ENCODE measurements at regions not wholly inside any gene's neighbourhood (a gene's known extent, or its start where the extent isn't known, plus 50 kb on each side); places are given as distances from the start of the nearest gene placed in this dataset.
A peak's percentile ranks its signal among the peaks of the same experiment; 100 is the strongest.
"Not testable (repeated sequence)": the region's sequence is repeated elsewhere in the genome, so short reads cannot be mapped to it uniquely, and the experiment has no call there.

GRCh38 chr6:102911571-102911970 lies 1518.1 kb downstream of the GRIK2 start:
- DNase-seq (ENCODE audit: low read depth) = no peak

- DNase-seq (ENCODE audit: low read depth) = not testable (repeated sequence)
Observed at GRCh38 chr6:102910701-102911139, 1517.2 kb downstream of the GRIK2 start.

- DNase-seq (ENCODE audit: low read depth) = no peak
Observed at GRCh38 chr6:102907181-102907580, 1513.7 kb downstream of the GRIK2 start.

GRCh38 chr6:102902471-102902870 lies 1509.0 kb downstream of the GRIK2 start:
- no peak for DNase-seq (ENCODE audit: low read depth)

- no peak for DNase-seq (ENCODE audit: low read depth)
Observed at GRCh38 chr6:102895683-102896082, 1502.2 kb downstream of the GRIK2 start.

- no peak for DNase-seq (ENCODE audit: low read depth)
Observed at GRCh38 chr6:102885165-102885564, 1491.7 kb downstream of the GRIK2 start.

GRCh38 chr6:102853249-102853955 lies 1459.9 kb downstream of the GRIK2 start:
- no peak for DNase-seq (ENCODE audit: low read depth)

- DNase-seq (ENCODE audit: low read depth) = no peak
Observed at GRCh38 chr6:102848796-102849195, 1455.3 kb downstream of the GRIK2 start.

GRCh38 chr6:102848210-102848609 lies 1454.7 kb downstream of the GRIK2 start:
- no peak for DNase-seq (ENCODE audit: low read depth)

GRCh38 chr6:102841060-102841459 lies 1447.6 kb downstream of the GRIK2 start:
- DNase-seq (ENCODE audit: low read depth) = no peak

GRCh38 chr6:102832021-102832420 lies 1438.5 kb downstream of the GRIK2 start:
- no peak for DNase-seq (ENCODE audit: low read depth)

- DNase-seq (ENCODE audit: low read depth) = no peak
Observed at GRCh38 chr6:102820098-102820497, 1426.6 kb downstream of the GRIK2 start.

GRCh38 chr6:102815207-102815606 lies 1421.7 kb downstream of the GRIK2 start:
- DNase-seq (ENCODE audit: low read depth) = no peak

GRCh38 chr6:102813489-102814275 lies 1420.2 kb downstream of the GRIK2 start:
- no peak for DNase-seq (ENCODE audit: low read depth)

- DNase-seq (ENCODE audit: low read depth) = no peak
Observed at GRCh38 chr6:102812242-102812641, 1418.7 kb downstream of the GRIK2 start.

- DNase-seq (ENCODE audit: low read depth) = not testable (repeated sequence)
Observed at GRCh38 chr6:102808944-102809505, 1415.5 kb downstream of the GRIK2 start.

- DNase-seq (ENCODE audit: low read depth) = no peak
Observed at GRCh38 chr6:102799051-102799450, 1405.5 kb downstream of the GRIK2 start.

GRCh38 chr6:102798636-102799035 lies 1405.1 kb downstream of the GRIK2 start:
- DNase-seq (ENCODE audit: low read depth) = no peak

GRCh38 chr6:102793752-102794151 lies 1400.2 kb downstream of the GRIK2 start:
- no peak for DNase-seq (ENCODE audit: low read depth)

GRCh38 chr6:102774326-102774725 lies 1380.8 kb downstream of the GRIK2 start:
- DNase-seq (ENCODE audit: low read depth) = no peak

GRCh38 chr6:102773636-102774035 lies 1380.1 kb downstream of the GRIK2 start:
- DNase-seq (ENCODE audit: low read depth) = no peak

- peak; percentile 21 for DNase-seq (ENCODE audit: low read depth)
Observed at GRCh38 chr6:102766963-102767362, 1373.5 kb downstream of the GRIK2 start.

- DNase-seq (ENCODE audit: low read depth) = no peak
Observed at GRCh38 chr6:102764317-102764716, 1370.8 kb downstream of the GRIK2 start.

Data from M059J (cell line).